ENCODE measurements at regions not wholly inside any gene's neighbourhood (a gene's known extent, or its start where the extent isn't known, plus 50 kb on each side); places are given as distances from the start of the nearest gene placed in this dataset.

DNA sequence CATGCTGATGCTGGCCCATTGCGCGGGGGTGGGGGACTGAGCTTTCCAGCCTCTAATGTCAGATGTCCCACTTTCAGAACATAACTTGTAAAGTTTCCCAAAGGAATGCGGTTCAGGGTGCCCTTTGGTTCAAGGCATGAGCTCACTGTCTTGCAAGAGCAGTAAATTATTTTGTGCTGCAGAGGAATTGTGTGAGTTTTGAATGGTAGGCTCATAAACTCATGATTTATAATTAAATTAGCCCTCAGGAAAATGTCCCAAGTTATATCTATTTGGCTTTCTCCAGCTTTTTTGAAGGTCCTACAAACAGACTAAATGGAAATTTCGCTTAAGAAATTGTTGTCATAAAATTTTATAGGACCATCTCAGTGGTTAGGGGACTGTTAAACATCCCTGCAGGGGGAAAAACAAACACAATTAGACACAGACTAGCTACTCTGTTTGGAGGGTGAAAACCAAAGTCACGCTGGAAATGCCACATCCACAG, 321.8 kb downstream of the HS3ST3B1 start:
- DNase-seq: no peak
- Mint-ChIP-seq H3K36me3 (ENCODE audit: low read depth) (no peaks in the 10 kb centered on the region), H3K9me3 (no peaks in the 10 kb centered on the region), H3K27me3 (no peaks in the 10 kb centered on the region), H3K4me1 (no peaks in the 10 kb centered on the region), H3K4me3 (no peak overlapping the region), H3K27ac (no peak overlapping the region)
- ATAC-seq: no peak

DNA sequence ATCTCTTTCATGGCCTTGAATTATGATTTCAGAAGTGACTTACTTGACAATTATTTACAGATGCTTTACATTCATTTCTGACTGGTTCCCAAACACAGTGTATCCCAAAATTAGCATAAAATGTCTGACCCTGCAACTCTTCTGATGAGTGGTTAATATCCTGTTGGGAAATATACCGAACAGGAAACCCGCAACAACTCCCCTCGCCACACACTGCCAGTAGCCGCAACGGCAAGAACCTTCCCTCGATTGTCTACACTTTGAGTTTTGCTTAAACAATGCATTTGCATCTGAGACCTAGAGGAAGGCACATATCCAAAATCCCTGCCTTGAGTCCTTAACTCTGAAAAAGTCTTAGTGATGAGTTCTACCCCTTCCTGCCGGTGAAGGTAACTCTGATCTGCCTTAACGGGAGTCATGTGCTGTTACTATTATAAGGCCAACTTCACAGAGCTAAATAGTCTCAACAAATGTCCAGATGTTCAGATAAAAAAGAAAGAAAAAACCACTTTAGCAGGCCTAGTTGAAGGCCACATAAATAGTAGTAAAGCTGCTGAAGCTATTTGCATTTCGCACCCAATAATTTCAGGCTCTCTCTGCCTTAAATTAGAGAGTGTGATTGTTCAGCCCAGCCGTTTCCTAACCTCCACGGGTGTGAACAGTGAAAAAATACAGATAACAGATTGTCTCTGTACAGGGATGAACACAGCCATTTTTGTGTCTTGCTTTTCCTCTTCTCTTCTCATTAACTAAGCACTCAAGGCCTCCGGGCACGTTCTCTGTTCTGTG, 321.1 kb downstream of the HS3ST3B1 start:
- Mint-ChIP-seq H3K27me3 (no peaks in the 10 kb centered on the region), H3K36me3 (ENCODE audit: low read depth) (no peaks in the 10 kb centered on the region), H3K4me3 (no peak overlapping the region), H3K4me1 (no peaks in the 10 kb centered on the region), H3K9me3 (no peaks in the 10 kb centered on the region), H3K27ac (no peak overlapping the region)
- ATAC-seq: no peak
- no peak for DNase-seq

DNA sequence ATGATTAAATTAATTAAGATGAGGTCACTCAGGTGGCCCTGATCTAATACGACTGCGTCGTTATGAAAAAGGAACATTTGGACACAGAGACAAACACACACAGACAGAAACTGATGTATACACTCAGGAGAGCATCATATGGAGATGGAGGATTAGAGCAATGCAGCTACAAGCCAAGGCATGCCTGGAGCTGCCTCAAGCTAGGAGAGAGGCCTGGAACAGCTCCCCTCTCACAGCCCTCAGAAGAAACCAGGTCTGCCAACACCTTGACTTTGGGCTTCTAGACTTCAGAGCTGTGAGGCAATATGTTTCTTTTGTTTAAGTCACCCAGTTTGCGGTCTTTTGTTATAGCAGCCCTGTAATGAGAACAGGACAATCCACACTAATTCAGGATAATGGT, 318.9 kb downstream of the HS3ST3B1 start:
- Mint-ChIP-seq H3K4me3 (no peak overlapping the region), H3K4me1 (no peaks in the 10 kb centered on the region), H3K27me3 (no peaks in the 10 kb centered on the region), H3K36me3 (ENCODE audit: low read depth) (no peaks in the 10 kb centered on the region), H3K27ac (no peak overlapping the region), H3K9me3 (no peaks in the 10 kb centered on the region)
- no peak for ATAC-seq
- DNase-seq: no peak

DNA sequence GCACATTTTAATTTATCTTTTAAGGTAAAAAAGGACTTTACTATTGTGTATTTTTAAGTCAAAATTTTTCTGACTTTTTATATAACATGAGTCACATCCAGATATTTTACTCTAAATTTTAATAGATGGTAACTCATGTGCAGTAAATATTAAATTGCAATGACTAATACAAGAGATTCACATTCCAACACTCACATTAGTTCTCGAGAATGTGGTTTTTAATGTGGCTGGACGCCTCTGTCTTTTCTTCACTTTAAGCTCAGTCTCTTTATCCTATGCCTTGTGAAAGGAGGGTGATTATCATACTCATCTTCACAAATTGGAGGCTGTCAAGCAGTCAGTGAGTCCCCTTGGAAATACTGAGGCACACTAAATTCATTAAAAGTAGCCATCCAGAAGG, 315.6 kb downstream of the HS3ST3B1 start:
- no peak for DNase-seq
- no peak for ATAC-seq
- H3K27me3 Mint-ChIP-seq: no peaks in the 10 kb centered on the region

DNA sequence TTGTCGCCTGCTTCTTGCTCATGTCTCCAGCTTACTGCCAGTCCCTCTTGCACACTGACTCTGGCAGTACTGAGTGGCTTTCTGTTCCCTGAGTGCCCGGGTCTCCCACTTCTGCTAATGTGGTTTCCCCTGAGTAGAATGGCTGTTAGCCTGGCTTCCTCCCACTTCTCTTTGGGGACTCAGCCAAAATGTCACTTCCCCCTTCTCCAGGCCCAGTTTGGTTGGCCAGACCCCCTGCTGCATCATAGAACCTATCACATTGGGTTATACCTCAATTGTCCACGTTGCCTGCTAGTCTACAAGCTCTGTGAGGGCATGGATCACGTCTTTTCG, 304.4 kb downstream of the HS3ST3B1 start:
- Mint-ChIP-seq H3K4me3 (no peak overlapping the region), H3K27me3 (no peaks in the 10 kb centered on the region), H3K27ac (peak overlapping the region; percentile 46), H3K36me3 (ENCODE audit: low read depth) (no peaks in the 10 kb centered on the region), H3K4me1 (peaks cover 8% of the 10 kb centered on the region), H3K9me3 (peaks cover 9% of the 10 kb centered on the region)
- DNase-seq: no peak
- ATAC-seq: no peak

More for the DNA sequence above, 315.6 kb downstream of the HS3ST3B1 start:
- Mint-ChIP-seq H3K27ac (no peak overlapping the region), H3K4me3 (no peak overlapping the region), H3K9me3 (peaks cover 12% of the 10 kb centered on the region), H3K36me3 (ENCODE audit: low read depth) (peaks cover 1% of the 10 kb centered on the region), H3K4me1 (no peaks in the 10 kb centered on the region)

DNA sequence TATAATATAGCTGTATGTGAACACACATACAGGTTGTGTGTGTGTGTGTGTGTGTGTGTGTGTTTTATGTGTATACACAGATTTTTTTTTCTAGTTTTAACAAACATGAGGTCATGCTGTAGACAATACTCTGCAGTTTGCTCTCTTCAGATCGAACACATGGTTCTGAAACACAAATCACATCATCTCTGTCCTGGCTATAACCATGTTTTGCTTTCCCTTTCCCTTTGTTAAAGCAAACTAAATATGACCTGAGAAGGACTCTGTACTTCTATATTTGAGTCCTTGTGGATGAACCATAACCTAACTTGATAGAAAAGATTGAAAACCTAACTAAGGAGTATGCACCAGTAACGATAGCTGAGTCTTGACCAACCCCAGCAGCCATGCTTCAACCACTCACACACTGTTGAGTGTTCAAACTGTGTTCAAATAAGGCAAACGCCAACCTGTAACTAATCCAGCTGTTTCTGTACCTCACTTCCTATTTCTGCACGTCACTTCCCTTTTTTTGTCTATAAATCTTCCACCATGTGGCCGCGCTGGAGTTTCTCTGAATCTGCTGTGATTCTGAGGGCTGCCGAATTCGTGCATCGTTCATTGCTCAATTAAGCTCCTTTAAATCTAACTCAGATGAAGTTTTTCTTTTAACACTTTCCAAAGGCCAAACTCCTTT, 303.8 kb downstream of the HS3ST3B1 start:
- peak overlapping the region; percentile 46 for H3K27ac Mint-ChIP-seq
- peaks cover 8% of the 10 kb centered on the region for H3K9me3 Mint-ChIP-seq
- peaks cover 2% of the 10 kb centered on the region for H3K36me3 Mint-ChIP-seq (ENCODE audit: low read depth)
- H3K27me3 Mint-ChIP-seq: no peaks in the 10 kb centered on the region
- peaks cover 8% of the 10 kb centered on the region for H3K4me1 Mint-ChIP-seq
- DNase-seq (no peak), ATAC-seq (no peak)
- H3K4me3 Mint-ChIP-seq: no peak overlapping the region

DNA sequence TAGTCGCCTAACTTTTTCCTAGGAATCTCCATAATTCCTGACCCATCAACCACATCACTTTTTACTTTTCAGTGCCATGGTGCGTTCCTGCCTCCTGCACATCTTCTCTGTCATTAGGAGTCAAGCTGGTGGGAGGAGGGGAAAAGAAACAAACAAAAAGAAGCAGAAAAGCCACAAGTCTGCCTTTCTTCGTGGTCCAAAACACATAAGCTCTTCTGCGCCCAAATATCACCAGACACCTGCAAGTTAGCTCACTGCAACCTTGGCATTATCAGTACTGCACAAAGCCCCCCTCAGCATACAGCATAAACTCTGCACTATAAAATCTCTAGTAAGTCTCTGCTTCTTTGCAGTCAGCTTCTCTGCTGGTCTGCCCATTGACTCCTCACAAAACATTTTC, 295.3 kb downstream of the HS3ST3B1 start:
- H3K36me3 Mint-ChIP-seq (ENCODE audit: low read depth): peaks cover 3% of the 10 kb centered on the region
- H3K9me3 Mint-ChIP-seq: peaks cover 6% of the 10 kb centered on the region
- H3K27ac Mint-ChIP-seq: no peak overlapping the region
- DNase-seq (no peak), ATAC-seq (no peak)
- no peaks in the 10 kb centered on the region for H3K27me3 Mint-ChIP-seq
- peaks cover 13% of the 10 kb centered on the region for H3K4me1 Mint-ChIP-seq
- H3K4me3 Mint-ChIP-seq: no peak overlapping the region

DNA sequence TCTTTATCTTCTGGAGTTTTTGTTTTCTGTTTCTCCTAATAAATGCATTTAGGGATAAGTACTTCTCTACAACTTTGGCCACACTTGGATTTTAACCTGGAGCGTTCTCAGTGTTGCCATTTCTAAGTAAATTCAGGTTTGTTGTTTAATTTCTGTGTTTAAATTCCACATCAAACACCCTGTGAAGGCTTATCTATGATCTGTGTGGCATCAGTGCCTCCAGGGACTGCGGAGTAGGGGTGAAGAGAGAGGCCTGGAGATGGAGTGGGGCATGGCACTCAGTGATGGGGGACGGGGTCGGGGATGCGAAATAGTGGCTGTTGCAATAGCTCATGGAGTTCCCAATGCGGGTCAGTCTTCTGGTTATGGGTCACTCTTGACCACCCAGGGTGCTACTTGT, 294.8 kb downstream of the HS3ST3B1 start:
- Mint-ChIP-seq H3K4me3 (no peak overlapping the region), H3K27ac (no peak overlapping the region), H3K36me3 (ENCODE audit: low read depth) (peaks cover 3% of the 10 kb centered on the region), H3K27me3 (no peaks in the 10 kb centered on the region), H3K9me3 (peaks cover 6% of the 10 kb centered on the region), H3K4me1 (peaks cover 13% of the 10 kb centered on the region)
- no peak for ATAC-seq
- DNase-seq: no peak

DNA sequence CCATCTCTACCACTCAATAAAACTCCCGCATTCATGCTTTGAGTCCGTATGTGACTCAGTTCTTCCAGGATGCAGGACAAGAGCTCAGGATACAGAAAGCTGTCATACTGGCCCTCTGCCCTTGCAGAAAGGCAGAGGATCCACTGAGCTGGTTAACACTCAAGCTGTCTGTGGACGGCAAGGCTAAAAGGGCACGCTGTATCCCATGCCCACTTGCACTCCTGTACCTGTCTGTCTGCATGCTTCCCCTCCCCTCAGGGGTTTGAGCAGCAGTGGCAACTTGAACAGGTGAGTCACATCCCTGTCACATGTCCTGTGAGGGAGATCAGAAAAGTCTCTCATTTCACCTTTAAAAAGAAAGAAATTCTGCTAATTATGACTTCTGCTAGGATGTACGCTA, 293.8 kb downstream of the HS3ST3B1 start:
- Mint-ChIP-seq H3K27ac (no peak overlapping the region), H3K4me1 (peaks cover 13% of the 10 kb centered on the region), H3K9me3 (no peaks in the 10 kb centered on the region), H3K36me3 (ENCODE audit: low read depth) (peaks cover under 1% of the 10 kb centered on the region), H3K4me3 (no peak overlapping the region), H3K27me3 (peaks cover 2% of the 10 kb centered on the region)
- ATAC-seq (no peak), DNase-seq (no peak)

DNA sequence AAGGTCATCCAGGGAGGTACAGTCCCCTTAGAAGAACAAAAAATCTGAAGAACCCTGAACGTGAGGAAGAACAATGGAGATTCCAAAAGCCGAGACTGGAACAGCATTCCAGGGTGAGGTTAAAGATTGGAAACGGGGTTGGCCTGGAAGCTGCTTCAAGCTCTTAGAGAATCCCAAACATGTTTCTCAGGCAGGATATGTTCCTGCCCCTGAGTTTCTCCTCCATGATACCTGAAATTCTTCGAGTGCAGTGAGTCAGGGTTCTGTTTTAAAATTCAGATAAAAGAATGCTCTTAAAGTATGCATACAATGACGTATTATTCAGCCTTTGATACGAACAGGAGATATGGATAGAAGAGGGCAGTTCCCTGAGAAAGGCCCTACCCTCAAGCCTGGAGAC, 293.1 kb downstream of the HS3ST3B1 start:
- Mint-ChIP-seq H3K27ac (no peak overlapping the region), H3K9me3 (no peaks in the 10 kb centered on the region), H3K4me1 (peaks cover 13% of the 10 kb centered on the region), H3K27me3 (peaks cover 3% of the 10 kb centered on the region), H3K4me3 (no peak overlapping the region), H3K36me3 (ENCODE audit: low read depth) (no peaks in the 10 kb centered on the region)
- DNase-seq: no peak
- no peak for ATAC-seq

DNA sequence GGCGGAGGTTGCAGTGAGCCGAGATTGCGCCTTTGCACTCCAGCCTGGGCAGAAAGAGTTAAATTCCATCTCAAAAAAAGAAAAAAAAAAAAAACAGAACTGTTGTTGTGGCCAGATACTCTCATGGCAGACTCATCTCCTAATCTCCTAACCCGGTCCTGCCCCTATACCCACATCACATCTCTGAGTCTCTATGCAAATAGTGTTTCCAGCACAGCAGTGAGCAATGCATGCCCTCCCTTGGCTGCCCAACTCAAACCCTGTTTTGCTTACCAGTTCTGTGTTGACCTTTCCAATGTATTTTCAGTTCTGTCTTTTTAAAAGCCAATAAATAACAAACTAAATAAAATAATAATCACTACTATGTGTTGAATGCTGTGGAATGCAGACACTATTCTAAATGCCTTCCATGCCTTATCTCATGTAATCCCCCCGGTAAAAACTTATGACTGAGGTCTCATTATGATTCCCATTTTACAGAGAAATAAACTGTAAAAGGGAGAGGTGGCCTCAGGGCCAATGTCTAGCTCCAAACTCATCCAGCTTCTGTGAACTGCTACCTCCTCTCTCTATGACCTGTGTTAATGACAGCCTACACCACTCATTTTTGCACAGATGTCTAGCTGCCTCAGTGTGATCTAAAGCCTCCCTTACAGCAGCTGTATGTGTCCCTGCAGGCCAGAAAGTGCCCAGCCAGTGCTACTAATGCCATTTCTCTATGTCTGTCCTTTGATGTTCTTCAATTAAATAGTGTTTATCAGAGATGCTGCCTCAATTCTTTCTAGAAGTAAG, 289.8 kb downstream of the HS3ST3B1 start:
- ATAC-seq: no peak
- H3K27me3 Mint-ChIP-seq: peaks cover 3% of the 10 kb centered on the region

DNA sequence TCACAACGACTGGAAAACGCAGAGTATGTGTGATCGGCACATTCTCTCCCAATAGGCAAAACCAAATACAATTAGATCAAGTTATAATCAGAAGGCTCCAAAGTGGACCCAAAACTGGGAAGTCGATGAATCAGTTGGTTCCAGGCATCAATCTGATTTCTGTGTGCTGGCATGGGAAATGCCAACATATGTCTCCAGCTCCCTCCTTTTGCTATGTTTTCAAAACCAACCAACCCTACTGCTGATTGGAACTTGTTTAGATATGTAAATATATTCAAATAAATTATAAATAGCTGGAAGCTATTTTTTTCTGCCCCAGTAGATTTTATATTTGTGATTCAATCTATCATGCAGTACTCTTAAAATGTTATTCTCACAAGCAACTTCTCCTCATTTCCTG, 284.2 kb downstream of the HS3ST3B1 start:
- no peak overlapping the region for H3K4me3 Mint-ChIP-seq
- ATAC-seq (no peak), DNase-seq (no peak)
- H3K4me1 Mint-ChIP-seq: peaks cover 4% of the 10 kb centered on the region
- peaks cover 3% of the 10 kb centered on the region for H3K27me3 Mint-ChIP-seq
- H3K27ac Mint-ChIP-seq: no peak overlapping the region
- no peaks in the 10 kb centered on the region for H3K36me3 Mint-ChIP-seq (ENCODE audit: low read depth)
- no peaks in the 10 kb centered on the region for H3K9me3 Mint-ChIP-seq

More for the DNA sequence above, 289.8 kb downstream of the HS3ST3B1 start:
- DNase-seq: no peak
- H3K4me3 Mint-ChIP-seq: no peak overlapping the region
- no peak overlapping the region for H3K27ac Mint-ChIP-seq
- peaks cover 7% of the 10 kb centered on the region for H3K4me1 Mint-ChIP-seq
- H3K9me3 Mint-ChIP-seq: no peaks in the 10 kb centered on the region
- H3K36me3 Mint-ChIP-seq (ENCODE audit: low read depth): no peaks in the 10 kb centered on the region

DNA sequence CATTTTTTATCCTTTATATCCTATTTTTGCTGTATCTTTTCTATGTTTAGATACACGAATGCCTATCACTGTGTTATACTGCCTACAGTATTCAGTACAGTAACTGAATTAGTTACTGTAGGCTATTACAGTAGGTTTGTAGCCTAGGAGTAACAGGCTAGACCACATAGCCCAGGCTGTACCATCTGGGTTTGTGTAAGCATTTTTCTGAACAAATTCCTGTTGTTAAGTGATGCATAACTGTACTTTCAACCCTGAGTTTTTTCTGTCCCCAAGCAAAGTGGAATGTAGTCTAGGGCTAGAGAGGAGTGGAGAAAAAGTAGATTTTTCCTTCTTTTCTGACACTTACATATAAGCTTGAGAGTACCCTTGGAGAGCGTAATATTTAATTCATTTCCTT, 282.1 kb downstream of the HS3ST3B1 start:
- Mint-ChIP-seq H3K9me3 (no peaks in the 10 kb centered on the region), H3K36me3 (ENCODE audit: low read depth) (no peaks in the 10 kb centered on the region), H3K27ac (no peak overlapping the region), H3K4me3 (no peak overlapping the region), H3K4me1 (peaks cover 4% of the 10 kb centered on the region), H3K27me3 (no peaks in the 10 kb centered on the region)
- no peak for ATAC-seq
- DNase-seq: no peak

DNA sequence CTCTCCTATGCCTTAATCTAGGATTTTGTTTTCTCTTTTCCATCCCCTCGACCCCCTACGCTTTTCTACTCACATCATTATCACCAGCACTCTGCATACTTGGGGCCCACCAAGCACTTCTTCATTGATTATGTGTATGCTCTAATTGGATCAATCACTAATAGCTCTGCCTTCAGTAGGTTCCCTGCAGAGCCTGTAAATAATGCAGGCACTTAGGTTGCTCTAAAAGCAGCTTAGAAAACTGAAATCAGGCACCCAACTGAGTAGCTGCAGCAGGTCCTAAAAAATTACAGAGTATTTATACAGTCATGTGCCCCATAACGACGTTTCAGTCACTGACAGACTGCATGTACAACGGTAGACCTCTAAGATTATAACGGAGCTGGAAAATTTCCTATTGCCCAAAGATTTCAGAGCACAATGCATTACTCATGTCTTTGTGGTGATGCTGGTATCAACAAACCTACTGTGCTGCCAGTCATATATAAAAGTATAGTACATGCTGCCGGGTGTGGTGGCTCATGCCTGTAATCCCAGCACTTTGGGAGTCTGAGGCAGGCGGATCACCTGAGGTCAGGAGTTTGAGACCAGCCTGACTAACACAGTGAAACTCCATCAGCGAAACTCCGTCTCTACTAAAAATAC, 280.4 kb downstream of the HS3ST3B1 start:
- no peak for DNase-seq
- no peak overlapping the region for H3K27ac Mint-ChIP-seq
- H3K36me3 Mint-ChIP-seq (ENCODE audit: low read depth): no peaks in the 10 kb centered on the region
- H3K4me1 Mint-ChIP-seq: peaks cover 4% of the 10 kb centered on the region
- no peaks in the 10 kb centered on the region for H3K27me3 Mint-ChIP-seq
- no peak for ATAC-seq
- no peaks in the 10 kb centered on the region for H3K9me3 Mint-ChIP-seq
- no peak overlapping the region for H3K4me3 Mint-ChIP-seq
